HG03066 (cell line): ENCODE measurements at regions not wholly inside any gene's neighbourhood (a gene's known extent, or its start where the extent isn't known, plus 50 kb on each side); places are given as distances from the start of the nearest gene placed in this dataset.
"Not testable (repeated sequence)": the region's sequence is repeated elsewhere in the genome, so short reads cannot be mapped to it uniquely, and the experiment has no call there.

Source experiments
- ATAC-seq: cut with Tn5 transposase; IDR thresholded peaks from one replicate; pipeline ENCODE4 v1.9.1; 2021; ENCODE audit warnings: low read depth; ENCODE audit not compliant: unreplicated experiment

DNA sequence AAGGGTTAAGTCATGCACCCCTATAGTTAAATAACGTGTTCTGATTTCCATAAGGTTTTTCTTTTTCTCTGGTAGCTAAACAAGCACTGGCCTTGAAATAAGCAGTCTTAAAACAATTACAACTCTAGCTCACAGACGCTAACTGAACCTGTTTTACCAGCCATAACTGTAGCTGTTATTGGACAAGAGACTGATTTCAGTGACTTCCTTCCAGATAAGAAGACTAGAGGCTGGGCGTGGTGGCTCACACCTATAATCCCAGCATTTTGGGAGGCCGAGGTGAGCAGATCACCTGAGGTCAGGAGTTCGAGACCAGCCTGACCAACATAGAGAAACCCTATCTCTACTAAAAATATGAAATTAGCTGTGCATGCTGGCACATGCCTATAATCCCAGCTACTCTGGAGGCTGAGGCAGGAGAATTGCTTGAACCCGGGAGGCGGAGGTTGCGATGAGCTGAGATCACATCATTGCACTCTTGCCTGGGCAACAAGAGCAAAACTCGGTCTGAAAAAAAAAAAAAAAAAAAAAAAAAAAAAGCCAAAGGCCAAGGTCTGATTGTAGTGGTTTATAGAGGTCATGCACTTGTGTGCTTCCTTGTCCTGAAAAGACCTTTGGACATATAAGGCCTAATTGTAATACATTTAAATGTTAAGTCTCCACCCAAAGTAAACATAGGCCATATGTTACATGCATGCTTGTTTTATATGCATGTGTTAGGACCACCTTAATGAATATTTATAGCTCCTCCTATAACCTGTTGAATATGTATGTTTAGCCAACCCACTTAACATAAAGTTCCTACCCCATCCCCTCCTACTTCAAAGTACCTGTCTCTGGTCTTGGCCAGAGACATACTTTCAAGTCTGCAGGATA is 319.5 kb upstream of the CA10 start:
- ATAC-seq = no peak

DNA sequence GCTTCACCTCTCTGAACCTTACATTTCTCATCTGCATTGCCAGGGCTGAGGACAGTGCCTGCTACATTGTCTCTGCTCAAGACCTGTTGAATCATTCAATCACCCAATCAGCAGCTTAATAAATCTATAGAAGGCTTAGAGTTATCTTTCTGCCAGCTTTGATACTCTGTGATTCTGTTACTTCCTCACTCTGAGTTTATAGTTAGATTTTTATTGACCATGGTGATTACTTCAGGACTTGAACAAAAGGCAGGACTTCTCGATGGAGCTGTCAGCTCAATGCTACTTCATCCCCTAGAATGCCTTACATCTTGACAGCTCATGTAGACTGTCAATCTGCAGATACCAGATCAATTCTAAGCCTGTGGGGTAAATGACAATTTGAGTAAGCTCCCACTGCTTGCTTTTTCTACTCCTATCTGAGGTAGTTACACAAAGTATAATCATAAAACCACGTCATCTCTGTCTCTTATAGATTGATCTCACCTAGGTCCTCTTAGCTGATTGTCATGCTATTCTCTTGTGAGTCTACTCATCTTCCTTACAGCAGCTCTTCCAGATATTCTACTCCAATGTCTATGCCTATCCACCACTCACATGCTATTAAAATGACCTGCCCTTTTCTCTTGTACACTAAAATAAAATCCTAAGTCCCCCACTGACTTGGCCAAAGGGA is 318.3 kb upstream of the CA10 start:
- no peak for ATAC-seq

DNA sequence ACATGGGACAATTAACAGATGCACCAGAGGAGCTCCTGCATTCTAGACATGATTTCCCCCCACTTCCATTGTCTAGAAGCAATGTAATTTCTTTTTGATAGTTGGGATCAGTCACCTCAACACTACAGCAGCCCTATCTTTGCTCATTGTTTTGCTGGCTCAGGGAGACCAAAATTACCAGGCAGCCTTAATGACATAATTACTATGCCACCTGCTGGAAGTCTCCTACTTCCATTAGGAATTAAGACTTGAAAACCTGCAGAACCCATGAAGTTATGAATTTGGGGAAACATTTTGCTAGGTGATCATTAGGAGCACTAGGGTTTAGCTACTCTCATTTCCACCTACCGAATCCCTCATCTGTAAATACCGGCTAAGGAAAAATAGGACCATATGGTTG is 312.0 kb upstream of the CA10 start:
- ATAC-seq = no peak

DNA sequence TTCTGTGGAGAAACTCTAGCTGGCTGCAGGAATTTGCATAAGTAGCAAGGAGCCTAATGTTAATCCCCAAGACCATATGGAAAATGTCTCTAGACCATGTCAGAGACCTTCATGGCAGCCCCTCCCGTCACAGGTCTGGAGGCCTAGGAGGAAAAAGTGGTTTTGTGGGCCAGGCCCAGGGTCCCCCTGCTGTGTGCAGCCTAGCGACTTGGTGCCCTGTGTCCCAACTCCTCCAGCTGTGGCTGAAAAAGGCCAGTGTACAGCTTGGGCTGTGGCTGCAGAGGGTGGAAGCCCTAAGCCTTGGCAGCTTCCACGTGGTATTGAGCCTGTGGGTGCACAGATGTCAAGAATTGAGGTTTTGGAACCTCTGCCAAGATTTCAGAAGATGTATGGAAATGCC is 306.9 kb upstream of the CA10 start:
- no peak for ATAC-seq

DNA sequence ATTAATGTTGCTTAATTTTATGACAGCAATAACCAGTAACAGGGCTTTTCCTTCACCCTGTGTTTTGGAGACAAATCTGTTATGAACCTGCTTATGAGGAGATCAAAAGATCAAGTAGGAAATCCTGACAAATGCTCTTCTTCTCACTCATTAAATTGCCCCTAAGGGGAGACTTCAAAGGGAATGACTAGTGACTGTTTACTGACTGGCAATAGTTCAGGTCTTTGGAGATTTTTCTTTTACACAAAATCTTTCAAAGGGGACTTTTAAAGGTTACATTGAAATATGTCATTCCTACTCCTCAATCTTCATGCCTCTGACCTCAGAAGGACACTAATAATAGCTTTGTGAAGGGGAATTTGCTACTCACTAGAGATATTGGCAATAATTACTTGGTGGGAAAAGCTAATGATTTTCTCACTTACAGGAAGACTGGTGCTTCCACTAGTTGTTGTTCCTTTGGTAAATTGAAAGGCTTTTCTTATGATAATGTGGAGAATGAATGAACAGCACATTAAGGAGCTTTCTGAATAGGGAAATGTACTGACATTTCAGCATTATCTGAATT is 292.9 kb upstream of the CA10 start:
- no peak for ATAC-seq

DNA sequence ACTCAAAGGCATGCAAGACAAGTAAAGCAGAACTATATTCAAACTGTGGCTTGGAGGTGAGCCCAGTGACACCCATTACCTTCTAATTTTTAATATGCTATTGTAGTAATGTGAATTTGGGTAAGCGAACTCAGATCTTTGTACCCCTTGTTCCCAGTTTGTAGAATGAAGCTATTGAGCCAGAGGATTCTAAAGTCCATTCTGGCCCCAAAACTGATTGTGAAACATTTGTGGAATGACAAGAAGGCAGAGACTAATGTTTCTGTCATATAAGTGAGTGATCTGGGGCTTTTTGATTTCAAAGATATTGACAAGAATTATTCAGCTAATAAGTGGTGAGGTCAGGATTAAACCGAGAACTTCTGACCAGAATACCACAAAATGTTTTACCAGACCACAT is 283.8 kb upstream of the CA10 start:
- ATAC-seq = no peak

DNA sequence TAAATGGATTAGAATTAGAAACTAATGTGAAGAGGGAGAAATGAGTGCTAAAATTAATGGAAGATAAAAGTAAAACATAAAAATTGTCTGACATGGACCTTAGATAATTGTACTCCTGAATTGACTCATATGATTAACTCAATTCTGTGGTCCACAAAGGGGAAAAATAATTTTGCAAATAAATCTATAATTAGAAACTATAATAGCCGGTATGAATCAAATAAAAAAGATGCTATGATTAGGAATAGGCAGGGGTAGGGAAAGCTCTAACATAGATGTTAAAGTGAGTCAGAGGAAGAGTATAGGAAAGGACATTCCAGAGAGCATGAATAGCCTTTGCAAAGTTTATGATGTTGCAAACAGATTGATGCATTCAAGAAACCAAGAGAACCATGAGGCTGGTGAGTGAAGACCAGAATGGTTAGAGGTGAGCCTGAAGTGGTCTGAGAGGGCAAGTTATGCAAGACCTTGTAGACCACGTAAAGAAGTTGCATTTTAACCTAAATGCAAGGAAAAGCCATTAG is 262.1 kb upstream of the CA10 start:
- no peak for ATAC-seq

DNA sequence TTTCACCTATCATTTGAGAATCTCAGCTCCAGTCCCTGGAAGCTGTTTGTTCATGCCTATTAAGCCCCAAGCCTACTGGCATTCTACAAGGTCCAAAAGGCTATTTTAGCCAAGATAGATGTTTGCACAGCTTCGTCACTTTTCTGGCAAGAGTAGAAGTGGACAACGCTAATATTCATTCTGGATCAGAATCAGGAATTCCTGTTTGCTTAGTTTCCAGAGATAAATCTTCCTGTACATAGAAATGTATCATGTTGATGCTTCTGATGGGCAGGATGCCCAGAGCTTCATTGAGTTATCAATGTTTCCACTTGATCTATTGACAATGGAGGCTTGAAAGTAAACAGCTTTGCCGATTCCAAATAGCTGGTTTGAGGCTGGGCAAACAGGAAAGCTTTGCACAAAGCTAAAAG is 260.7 kb upstream of the CA10 start:
- ATAC-seq = no peak

DNA sequence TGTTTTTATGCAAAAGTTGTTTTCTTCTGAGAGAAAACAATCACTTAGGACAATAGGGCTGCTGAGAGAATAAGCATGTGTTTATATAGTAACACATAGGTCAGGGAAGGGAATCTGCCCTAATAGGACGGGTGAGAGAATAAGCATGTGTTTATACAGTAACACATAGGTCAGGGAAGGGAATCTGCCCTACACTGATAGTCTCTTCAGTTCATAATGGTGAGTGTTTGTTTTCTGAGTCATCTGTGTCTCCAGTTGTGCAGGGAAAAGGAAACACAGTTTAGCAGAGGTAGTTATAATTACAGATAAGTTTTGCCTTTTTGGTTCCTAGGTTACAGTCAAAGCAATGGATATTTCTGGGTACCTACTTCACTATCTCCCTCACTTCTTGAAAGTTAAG is 252.3 kb upstream of the CA10 start:
- no peak for ATAC-seq

DNA sequence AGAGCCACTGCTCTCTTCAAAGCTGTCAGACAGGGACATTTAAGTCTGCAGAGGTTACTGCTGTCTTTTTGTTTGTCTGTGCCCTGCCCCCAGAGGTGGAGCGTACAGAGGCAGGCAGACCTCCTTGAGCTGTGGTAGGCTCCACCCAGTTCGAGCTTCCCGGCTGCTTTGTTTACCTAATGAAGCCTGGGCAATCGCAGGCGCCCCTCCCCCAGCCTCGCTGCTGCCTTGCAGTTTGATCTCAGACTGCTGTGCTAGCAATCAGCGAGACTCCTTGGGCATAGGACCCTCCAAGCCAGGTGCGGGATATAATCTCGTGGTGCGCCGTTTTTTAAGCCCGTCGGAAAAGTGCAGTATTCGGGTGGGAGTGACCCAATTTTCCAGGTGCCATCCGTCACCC is 250.7 kb upstream of the CA10 start:
- ATAC-seq = not testable (repeated sequence)

DNA sequence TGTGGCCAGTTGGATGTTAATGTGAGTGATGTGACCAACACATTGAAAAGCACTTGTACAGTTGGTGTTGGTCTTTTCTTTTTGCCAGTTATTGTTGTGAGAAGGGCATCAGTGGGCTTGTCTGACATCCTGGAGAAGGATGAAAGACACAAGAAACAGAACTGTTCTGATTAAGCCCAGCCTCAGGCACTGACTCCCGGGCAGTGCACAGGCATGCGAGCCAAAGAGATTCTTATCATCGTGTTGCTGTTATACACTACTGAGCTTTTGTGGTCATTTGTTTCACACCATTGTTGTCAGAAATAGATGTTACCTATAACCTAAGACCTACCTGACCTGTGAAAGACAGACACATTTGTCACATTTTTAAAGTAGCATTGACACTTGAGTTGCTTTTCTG is 236.8 kb upstream of the CA10 start:
- ATAC-seq = no peak

DNA sequence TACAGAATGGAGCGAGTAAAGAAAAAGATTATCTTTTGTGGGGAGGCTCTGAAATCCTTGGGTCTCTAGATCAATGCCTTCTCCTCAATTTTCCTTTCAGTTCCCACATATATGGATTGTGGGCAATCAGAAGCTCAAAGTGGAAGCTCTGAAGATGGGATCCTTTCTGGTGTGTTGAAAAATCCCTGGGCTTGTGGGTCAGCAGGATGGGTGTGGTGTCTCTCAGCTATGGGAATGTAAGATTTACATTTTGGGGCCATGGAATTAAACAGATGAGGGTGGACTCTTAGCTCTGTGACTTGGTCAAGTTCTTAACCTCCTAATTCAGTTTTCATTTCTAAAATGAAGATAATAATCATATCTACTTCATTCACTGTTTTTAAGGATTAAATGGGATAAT is 231.9 kb upstream of the CA10 start:
- ATAC-seq = no peak

DNA sequence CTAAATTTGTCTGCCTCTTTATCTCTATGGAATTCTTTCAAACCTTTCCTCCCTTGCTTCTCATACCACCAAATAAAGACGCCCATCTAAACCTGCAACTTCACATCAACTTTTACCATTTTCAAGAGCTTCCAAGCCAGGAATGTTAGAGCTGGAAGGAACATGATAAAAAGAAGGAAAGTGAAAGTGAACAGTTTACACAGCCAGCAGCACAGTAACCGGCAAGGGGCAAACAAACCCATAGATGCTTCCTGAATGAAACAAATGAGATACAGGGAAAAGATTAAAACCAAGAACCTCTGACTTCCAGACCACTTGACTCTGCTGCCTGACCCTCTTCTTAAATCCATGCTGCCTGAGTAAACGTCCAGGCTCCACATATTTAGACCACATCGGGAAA is 231.1 kb upstream of the CA10 start:
- ATAC-seq = no peak

DNA sequence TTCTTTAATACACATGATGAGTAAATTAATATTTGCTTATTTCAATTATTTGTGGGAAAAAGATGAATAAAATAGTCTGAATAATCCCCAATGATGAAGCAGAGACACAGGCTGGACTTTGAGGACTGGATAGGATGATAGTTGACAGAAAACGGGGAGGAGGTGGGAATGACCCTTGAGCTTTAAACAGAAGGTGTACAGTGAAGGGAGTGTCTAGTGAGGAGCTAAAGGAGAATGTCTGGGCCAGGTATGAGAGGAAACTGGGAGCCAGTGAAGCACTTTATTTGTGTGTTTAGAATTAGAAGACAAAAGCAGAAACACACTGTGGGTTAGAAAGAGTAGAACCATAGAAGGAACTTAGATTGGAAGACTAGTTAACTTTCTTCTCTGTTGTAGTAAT is 230.4 kb upstream of the CA10 start:
- ATAC-seq = no peak

DNA sequence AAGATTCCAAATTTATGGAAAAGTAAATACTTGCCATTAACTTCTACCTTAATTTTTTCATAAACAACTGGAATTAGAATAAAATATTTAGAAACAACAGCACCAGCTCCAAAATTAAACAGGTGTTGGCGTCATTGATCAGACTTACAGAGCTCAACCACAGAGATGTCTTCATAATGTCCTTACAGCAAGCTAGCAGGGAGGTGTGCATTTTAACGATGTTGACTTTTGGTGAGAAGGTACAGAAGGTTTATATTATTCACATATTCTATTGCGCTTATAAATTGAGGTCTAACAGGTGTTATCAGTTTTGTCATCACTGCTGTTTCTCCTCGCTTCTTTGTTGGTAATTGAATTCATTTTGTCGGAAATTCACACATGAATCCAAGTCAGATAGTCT is 226.2 kb upstream of the CA10 start:
- ATAC-seq = no peak

DNA sequence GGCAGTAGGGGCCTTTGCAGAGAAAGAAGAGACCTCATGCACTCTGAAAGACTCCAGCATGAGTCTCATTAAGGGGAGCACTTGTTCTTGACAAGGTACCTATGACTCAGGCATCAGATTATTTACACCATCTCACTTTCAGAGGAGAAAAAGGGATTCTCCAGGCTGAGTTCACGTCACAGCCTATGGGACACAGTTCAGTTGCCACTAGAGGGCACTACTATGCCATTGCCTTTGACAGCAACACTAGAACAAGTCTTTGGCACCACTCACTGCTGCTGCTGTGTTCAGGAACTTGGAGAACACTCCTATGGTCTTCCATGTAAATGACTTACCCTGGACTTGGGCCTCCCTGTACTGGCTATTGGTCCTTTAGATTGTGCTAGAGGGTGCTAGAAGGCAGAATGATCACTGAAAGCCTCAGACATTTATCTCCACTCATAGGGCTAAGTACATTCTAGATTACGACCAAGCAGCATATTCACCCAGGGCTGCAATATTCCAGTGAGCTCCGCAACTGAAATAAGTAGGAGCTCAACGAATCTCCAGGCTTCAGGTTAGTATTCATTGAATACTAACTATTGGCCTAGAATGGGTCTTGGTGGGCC is 225.1 kb upstream of the CA10 start:
- peak; percentile 50 for ATAC-seq

DNA sequence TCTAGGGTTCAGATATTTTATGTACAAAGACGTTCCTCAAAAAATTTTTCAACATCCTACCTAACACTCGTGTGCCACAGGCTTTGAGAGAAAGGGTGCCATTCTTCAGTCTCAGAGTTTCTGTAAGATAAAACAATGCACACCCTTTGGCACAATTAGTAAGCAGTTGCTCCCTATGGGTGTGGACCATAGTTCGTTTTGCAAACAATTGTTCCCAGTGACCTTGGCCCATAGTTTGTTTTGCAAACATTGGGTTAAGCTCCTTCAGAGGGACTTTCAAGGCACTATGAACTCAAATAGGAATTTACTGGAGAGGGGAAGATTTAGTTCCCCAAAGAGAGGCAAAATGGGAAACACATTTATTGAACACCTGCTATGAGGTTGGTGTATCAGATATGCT is 220.3 kb upstream of the CA10 start:
- no peak for ATAC-seq

DNA sequence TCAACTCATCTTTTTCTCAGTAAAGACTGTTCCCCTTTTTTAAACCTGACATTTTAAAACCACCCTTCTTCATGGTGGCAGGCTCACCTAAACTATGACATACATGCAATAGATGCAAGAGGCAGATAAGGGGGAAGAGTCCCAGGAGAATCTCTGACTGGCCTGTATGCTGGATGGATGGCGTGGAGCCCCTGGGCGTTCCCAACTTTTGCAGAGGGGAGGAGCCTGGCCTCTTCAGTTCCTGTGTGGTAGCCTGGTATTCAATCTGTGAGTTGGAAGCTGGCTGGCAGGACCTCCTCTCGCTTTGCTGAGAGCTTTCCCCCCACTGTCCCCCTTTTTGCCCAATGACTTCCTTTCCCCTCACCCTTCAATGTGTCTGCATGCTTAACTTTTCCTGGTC is 217.6 kb upstream of the CA10 start:
- no peak for ATAC-seq

DNA sequence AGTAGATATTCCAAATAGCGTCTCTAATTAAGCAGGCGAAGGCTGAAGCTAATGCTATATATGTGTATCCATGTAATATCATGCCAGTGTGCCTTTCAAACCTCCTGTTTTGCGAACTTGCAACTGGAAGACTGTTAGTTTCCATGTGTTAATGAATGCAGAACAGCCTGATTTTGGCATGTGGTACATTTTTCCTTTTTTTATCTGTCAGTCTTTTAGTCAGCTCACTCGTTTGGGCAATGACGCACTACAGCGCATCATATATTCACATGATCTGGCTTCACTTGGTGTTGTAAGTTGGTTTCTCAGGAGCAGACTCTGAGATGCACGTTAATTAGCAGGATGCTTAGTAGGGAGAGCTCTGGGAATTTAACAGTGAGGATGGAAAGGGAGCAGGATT is 210.4 kb upstream of the CA10 start:
- no peak for ATAC-seq

DNA sequence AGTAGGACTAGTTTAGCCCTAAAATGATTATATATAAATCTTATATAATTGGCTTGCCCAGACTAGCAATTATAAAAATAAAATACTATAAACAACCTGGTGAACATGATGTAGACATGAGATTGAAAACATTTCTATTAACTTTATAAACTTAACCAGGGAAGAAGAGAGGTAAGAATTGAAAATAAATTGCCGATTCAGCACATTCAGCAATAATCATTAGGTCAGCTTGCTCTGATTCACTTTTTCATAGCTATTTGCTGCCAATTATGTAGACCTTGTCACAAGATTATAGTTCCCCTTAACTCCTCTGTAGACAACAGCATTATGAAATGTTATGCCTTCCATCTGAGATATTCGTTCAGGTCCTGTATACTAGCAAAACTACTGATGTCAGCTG is 199.3 kb upstream of the CA10 start:
- ATAC-seq = no peak

DNA sequence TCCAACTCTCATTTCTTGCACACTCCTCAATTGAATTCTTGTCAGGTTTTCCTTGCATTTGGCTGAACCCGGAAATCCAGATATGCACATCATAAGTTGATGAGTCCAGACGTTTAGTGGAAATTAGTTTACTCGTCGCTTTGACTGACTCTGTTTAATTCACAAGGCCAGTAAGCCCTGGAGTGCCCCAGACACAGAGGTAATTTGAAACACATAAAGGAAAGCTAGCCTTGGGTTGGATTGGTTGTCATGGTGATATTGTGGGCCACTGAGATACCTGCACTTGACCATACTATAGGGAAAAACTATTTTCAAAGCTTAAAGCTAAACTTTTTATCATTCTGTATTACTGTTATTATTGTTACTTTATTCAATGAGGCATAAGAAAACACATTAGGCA is 178.3 kb upstream of the CA10 start:
- ATAC-seq = no peak
